HG03064 (cell line): ENCODE measurements at regions not wholly inside any gene's neighbourhood (a gene's known extent, or its start where the extent isn't known, plus 50 kb on each side); places are given as distances from the start of the nearest gene placed in this dataset.

Source experiments
- ATAC-seq: cut with Tn5 transposase; IDR thresholded peaks from one replicate; pipeline ENCODE4 v1.9.1; 2021; ENCODE audit warnings: low read depth; ENCODE audit not compliant: unreplicated experiment

DNA sequence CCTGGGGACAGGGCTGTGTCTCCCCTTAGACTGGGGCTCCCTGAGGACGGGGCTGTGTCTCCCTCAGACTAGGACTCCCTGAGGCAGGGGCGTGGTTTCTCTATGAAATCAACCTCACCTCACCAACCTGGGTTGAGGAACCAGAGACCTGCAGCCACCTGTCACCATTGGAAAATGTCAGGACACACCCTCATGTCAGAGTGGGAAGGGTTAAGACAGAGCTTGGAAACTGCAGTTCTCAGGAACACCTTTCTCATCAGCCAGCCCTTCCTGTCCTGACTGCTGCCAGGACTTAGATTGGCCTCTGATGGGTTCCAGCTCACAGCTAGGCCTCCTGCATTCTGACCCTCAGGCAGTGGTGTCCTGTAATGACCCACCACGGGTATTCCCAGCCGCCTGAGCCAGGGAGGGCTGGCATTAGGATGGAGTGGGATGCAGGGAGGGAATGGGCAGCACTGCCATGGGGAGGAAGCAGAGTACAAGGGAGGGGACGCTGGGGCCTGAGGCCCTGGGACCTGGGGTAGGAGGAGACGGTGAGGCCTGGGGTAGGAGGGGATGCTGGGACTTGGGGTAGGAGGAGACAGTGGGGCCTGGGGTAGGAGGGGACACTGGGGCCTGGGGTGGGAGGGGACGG is 76.3 kb downstream of the MRPL14 start:
- no peak for ATAC-seq

DNA sequence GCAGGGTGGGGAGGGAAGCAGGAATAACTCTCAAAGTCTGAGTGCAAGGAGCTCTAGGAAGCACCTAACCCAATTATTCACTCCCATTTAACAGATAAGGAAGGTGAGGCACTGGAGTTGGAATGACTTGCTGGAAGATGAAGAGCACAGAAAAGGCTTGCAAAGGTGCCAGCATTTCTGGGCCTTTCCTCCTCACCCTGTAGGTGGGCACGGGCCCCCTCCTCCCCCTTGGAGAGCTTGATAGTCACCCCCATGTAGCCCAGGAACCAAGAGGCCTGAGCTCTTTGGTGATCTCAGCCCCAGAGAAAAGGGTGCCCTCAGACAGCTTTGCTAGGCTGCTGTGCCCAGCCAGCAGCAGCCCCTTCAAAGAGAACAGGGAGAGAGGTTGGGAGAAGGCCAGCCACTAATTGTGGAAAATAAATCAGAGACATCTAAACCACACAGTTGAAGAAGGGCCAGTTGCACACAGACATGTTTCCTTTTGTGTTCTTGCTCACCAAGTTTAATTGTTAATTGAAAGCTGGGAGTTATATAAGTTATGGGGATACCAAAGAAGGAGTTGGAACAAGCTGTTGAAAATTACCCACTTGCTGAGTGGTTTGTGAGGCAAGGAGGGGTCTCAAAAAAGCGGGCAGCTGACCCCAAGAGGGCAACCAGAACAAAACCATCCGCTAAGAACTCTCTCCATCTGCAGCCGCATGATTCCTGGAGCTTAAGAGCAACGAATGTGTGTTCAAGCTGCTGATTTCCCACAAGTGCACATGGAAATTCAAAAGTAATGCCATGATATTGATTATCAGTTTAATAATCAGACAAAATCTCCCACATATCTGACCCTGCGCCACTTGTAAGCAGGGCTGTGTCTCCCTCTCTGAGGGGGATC is 77.0 kb downstream of the MRPL14 start:
- ATAC-seq: no peak

DNA sequence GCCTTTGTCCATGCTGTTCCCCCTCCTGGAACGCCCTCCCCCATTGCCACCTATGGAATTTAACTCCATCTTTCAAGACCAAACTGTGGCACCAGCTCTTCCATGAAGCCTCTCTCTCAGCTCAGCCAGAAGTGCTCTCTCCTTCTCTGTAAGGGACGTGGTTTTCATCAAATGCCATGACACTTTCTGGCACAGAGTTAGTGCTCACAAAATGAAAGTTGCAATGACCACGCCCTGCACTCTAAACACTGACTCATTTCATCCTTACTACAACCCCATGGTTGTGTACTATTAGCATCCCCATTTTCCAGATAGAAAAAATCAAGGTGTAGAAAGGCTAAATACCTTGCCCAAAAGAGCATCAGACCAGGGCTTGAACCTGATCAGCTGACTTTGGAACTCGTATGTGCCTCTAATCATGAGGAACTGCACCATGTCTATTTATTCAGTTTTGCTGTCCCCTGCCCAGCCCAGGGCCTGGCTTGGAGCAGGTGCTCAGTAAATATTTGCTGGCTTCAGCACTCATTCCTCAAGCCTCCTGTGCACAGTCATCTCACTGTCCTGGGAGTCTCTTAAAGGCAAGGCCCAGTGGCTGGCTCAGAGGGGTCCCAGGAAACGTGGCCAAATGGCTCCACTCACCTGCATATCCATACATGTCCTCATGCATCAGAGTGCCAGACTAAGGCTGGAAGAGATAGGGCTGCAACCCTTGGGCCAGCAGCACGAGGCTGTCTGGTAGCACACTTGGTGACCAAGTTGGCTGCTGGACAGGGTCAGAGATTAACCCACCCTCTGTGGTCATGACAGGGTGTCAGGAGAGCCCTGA is 77.9 kb downstream of the MRPL14 start:
- ATAC-seq: no peak

- ATAC-seq: no peak
These were observed 79.0 kb downstream of the MRPL14 start for GRCh38 chr6:44048277-44048676.

DNA sequence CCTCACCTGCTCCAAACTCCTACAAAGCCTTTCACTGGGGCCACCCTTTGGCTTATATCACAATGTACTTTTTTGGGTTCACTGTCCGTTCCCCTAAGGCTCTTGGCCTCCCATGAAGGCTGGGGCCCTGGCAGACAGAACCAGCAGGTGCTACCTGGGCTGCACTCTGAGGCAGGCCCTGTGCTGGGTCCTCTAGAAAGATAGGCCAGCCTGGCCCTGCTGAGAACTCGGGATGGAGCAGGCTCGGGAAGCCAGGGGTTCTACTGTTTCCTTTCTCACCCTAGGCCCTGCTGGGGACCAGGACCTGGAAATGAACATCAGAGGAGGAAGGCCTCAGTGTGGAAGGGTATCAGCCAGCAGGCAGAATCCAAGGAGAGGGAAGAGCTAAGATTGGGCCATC is 79.5 kb downstream of the MRPL14 start:
- ATAC-seq: no peak

- no peak for ATAC-seq
These were observed 80.1 kb downstream of the MRPL14 start for GRCh38 chr6:44047179-44047546.

GRCh38 chr6:44046516-44047178 is 80.6 kb downstream of the MRPL14 start:
- no peak for ATAC-seq

DNA sequence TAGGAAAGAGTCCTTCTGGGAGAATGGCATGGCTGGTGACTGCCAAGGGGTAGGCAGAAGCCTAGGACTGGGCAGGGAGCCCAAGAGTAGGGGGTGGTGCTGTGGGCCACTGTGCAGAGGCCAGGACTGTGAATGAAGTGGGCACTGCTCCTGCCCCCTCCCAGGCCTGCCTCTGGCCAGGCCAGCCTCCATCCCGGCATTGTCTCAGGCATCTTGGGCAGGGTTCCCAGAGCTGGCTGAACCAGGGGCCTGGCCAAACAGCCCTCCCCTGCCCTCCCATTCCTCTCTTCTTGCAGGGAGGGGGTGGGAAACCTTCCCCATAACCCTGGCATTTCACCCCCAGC is 81.6 kb downstream of the MRPL14 start:
- no peak for ATAC-seq

DNA sequence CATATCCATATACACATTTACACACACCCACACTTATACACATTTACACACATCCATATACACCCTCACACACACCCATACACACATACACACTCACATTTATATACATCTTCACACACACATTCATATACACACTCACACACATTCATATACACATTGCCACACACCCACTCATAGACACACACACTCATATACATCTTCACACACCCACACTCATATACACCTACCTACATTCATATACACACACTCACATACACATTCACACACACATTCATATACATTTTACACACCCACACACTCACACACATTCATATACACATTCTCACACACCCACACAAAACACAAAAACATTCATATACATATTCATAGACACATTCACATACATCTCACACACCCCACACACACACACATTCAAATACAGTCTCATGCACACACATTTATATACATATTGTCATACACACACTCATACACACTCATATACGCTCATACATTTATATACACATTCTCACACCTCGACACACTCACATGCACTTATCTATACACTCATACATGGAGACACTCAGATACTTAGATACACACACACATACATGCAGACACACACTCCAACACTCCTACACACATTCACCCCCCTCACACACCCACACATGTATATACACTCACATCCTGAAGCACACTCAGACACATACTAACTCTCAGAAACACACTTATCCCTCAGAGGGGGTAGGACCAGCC is 82.1 kb downstream of the MRPL14 start:
- ATAC-seq: no peak

DNA sequence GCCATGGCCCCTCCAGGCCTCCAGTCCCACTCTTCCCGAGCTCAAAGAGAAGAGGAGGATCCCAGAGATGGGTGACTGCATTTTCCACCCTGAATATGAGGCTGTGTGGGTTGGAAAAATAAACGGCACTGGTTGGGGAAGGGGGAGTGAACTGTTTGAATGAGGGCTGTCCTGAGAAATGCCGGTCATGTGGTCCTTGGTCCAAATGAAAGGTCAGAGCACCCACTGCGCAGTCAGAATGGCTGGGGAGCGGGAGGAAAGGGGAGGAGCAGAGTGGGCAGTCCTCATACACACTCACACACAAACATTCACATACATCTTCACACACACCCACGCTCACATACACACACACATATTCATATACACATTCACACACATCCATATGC is 83.1 kb downstream of the MRPL14 start:
- ATAC-seq: no peak

DNA sequence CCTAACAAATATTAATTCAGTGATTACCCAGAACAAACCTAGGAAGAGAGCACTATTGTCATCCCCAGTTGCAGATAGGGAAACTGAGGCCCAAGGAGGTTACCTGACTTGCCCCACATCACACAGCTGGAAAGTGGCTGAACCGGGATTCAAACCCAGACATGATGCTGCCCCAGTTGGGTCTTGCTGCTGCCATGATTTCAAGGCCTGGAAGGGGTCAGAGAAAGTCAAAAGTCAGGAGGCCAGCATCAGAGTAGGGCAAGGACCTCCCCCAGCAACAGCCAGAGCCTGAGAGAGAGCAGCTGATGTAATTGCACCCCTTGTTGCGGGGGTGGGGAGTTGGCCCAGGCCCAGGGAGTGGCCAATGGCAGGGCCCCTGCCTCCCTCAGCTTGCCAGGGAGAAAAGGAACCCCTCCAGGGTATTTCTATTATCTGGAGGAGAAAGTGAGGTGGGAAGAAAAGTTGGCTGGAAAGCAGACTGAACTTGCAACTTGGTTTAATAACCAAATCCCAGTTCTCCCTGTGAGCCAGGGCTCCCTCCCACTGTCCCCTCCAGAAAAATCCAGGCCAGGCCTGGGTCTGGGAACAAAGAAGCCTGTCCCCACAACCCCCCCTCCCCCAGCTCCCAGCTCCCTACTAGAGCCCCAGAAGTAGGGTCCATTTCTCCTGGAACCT is 83.6 kb downstream of the MRPL14 start:
- no peak for ATAC-seq

- ATAC-seq: no peak
These were observed 84.2 kb downstream of the MRPL14 start for GRCh38 chr6:44042989-44043478.

DNA sequence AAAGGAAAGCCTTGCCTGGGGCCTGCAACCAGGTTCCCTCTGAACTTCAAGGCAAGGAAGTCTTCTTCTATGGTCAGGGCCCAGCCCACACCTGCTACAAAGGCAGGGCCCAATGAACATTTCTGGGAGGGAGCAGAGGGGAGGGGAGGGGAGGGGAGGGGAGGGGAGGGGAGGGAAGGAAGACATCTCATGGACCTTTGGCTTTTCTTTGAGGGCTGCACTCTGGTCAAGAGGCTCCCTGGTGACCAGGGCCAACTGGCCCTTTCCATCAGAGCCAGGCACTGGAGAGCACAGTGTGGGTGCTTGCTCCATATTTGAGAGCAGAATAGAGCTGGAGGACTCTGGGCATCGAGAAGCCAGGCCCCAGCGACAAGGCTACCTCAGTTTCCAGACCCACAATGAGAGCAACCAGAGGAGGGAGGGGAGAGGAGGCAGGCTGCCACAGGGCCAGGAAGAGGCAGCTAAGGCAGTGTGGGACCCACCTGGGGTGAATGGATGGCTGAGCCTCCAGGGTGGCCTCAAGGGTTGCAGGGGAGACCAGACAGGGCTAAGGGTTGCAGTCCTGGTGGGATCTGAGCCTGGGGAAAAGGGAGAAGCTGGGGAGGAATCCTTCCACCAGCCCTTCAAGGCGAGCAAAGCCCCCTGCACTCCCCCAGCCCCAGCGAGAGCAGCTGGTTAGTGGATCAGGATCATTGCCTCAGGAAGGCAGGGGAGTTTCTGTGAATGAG is 84.8 kb downstream of the MRPL14 start:
- ATAC-seq: no peak

DNA sequence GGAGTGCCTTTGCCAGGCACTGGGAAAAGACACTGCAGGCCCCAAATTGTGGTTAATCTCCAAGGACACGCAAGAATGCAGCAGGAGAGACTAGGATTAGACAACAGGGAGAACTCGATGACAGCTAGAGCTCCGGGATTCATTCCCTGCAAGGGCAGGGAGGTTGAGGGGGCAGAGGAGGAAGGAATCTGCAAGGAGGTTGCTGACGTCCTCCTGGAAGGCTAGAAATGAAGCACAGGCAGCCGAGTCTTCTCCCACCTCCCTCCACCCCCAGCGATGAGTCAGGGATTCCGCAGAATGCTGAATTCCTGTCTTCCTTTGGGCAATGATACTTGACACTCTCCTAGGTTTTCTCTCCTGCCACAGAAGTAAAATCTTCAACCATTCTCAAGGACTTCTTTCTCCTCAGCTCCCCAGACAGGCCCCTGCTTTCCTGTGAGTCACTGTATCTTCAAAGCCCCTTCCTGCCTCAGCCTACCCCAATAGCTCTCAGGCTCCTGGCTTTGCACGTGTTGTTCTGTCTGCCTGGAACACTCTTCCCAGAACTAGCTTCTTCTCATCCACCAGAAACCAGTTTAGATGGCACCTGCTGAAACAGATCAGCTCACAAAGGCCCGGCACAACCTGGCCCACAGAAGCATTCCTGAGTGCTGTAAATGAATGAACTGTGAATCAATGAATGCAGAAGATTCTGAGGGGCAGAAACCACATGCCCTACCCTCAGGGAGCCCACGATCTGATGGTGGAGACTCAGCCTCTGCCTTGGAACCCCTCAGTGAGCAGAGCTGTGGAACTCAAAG is 85.6 kb downstream of the MRPL14 start:
- no peak for ATAC-seq

DNA sequence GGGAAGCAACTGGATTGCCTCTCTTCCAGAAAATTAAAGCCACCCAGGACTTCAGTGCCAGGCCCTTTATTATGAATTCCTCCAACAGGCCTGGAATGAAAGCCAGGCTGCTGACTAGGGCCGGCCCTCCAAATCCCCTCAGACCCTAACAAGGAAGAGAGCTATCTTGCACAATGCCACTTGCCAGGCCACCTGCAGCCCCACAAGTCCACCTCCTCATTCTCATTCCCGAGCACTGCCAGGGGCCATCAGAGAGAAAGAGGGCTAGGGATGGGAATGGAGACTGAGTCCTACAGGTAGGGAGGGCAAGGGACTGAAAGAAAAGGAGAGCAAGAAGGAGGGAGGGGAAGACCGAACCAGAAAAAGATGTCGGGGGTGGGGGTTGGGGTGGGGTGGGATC is 86.5 kb downstream of the MRPL14 start:
- no peak for ATAC-seq

DNA sequence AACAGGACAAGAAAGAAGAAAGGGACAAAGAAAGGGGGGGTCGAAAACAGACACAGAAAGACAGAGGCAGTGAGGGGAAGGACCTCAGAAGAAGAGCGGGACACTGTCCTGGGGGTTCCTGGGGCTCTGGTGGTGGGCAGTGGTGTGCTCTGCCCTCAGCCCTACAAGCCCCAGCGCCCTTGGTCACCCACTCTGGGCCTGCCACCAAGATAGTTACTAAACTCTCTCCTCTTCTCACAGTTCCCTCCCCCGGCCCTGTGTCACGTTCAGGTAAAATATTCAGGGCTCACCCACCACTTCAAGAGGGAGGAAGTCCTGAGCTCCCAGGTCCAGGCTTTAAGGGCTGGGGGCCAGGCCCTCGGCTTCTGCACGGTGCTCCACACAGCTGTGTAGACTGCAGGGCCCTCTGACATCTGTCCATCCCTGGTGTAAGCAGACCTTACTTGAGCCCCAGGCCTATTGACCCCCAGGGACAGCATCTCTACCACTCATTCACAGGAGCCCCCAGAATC is 87.4 kb downstream of the MRPL14 start:
- ATAC-seq: no peak

GRCh38 chr6:44039191-44039719 is 88.0 kb downstream of the MRPL14 start:
- no peak for ATAC-seq
